ENCODE measurements at regions not wholly inside any gene's neighbourhood (a gene's known extent, or its start where the extent isn't known, plus 50 kb on each side); places are given as distances from the start of the nearest gene placed in this dataset.

GRCh38 chr4:154078504-154079350 lies 289.8 kb upstream of the SFRP2 start:
- TF ChIP-seq, protein P1, sequence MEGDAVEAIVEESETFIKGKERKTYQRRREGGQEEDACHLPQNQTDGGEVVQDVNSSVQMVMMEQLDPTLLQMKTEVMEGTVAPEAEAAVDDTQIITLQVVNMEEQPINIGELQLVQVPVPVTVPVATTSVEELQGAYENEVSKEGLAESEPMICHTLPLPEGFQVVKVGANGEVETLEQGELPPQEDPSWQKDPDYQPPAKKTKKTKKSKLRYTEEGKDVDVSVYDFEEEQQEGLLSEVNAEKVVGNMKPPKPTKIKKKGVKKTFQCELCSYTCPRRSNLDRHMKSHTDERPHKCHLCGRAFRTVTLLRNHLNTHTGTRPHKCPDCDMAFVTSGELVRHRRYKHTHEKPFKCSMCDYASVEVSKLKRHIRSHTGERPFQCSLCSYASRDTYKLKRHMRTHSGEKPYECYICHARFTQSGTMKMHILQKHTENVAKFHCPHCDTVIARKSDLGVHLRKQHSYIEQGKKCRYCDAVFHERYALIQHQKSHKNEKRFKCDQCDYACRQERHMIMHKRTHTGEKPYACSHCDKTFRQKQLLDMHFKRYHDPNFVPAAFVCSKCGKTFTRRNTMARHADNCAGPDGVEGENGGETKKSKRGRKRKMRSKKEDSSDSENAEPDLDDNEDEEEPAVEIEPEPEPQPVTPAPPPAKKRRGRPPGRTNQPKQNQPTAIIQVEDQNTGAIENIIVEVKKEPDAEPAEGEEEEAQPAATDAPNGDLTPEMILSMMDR (IDR thresholded peaks at IDR 0.05; ENCODE audit: insufficient read depth, low read length, poor library complexity, severe bottlenecking), result no peak
- no peak for TF ChIP-seq EZH2phosphoT487 (conservative IDR thresholded peaks at IDR 0.05; ENCODE audit: low read length)
